ENCODE measurements at regions not wholly inside any gene's neighbourhood (a gene's known extent, or its start where the extent isn't known, plus 50 kb on each side); places are given as distances from the start of the nearest gene placed in this dataset.

- 75 to 80% methylated on average over 5 of the region's 5 CpGs for WGBS, 2 donors
- Histone ChIP-seq H3K4me1 (no peaks in the 10 kb centered on the region), H3K36me3 (no peaks in the 10 kb centered on the region), H3K9me3 (no peaks in the 10 kb centered on the region), H3K27me3 (no peaks in the 10 kb centered on the region), H3K27ac (no peak overlapping the region), H3K4me3 (no peak overlapping the region)
- DNase-seq (no peak), ATAC-seq (ENCODE audit: low FRiP score in 2 of 2) (no peak)
- TF ChIP-seq POLR2AphosphoS5 (IDR thresholded peaks at IDR 0.05) (no peak), POLR2A (IDR thresholded peaks at IDR 0.05) (no peak), EP300 (IDR thresholded peaks at IDR 0.05) (no peak), CTCF (IDR thresholded peaks at IDR 0.05) (no peak)
Observed at GRCh38 chr18:68033466-68033865, 516.9 kb upstream of the DSEL start.

- WGBS, 2 donors = 78 to 84% methylated on average over 4 of the region's 4 CpGs
- H3K27ac ChIP-seq = no peak overlapping the region
- ATAC-seq (ENCODE audit: low FRiP score in 2 of 2) = peak in 1 of 2 donors; percentile 44
- H3K9me3 ChIP-seq = no peaks in the 10 kb centered on the region
- no peaks in the 10 kb centered on the region for H3K4me1 ChIP-seq
- no peak for DNase-seq
- no peaks in the 10 kb centered on the region for H3K36me3 ChIP-seq
- TF ChIP-seq POLR2AphosphoS5 (IDR thresholded peaks at IDR 0.05) = no peak
- no peak for TF ChIP-seq POLR2A (IDR thresholded peaks at IDR 0.05)
- TF ChIP-seq EP300 (IDR thresholded peaks at IDR 0.05) = no peak
- no peak for TF ChIP-seq CTCF (IDR thresholded peaks at IDR 0.05)
- H3K4me3 ChIP-seq = no peak overlapping the region
- no peaks in the 10 kb centered on the region for H3K27me3 ChIP-seq
Observed at GRCh38 chr18:68024716-68025115, 508.2 kb upstream of the DSEL start.

- H3K4me3 ChIP-seq = no peak overlapping the region
- WGBS, 2 donors = 84 to 88% methylated on average over 8 of the region's 8 CpGs
- DNase-seq (no peak), ATAC-seq (ENCODE audit: low FRiP score in 2 of 2) (no peak)
- TF ChIP-seq POLR2A (IDR thresholded peaks at IDR 0.05) (no peak), EP300 (IDR thresholded peaks at IDR 0.05) (no peak), CTCF (IDR thresholded peaks at IDR 0.05) (no peak), POLR2AphosphoS5 (IDR thresholded peaks at IDR 0.05) (no peak)
- no peaks in the 10 kb centered on the region for H3K36me3 ChIP-seq
- H3K27me3 ChIP-seq = no peaks in the 10 kb centered on the region
- no peak overlapping the region for H3K27ac ChIP-seq
- H3K9me3 ChIP-seq = no peaks in the 10 kb centered on the region
- H3K4me1 ChIP-seq = no peaks in the 10 kb centered on the region
Observed at GRCh38 chr18:68017385-68017784, 500.9 kb upstream of the DSEL start.

- Histone ChIP-seq H3K27me3 (no peaks in the 10 kb centered on the region), H3K36me3 (no peaks in the 10 kb centered on the region), H3K9me3 (no peaks in the 10 kb centered on the region), H3K27ac (no peak overlapping the region), H3K4me1 (no peaks in the 10 kb centered on the region), H3K4me3 (no peak overlapping the region)
- ATAC-seq (ENCODE audit: low FRiP score in 2 of 2) (no peak), DNase-seq (no peak)
- WGBS, 2 donors = 78 to 83% methylated on average over 4 to 5 of the region's 5 CpGs
- TF ChIP-seq CTCF (IDR thresholded peaks at IDR 0.05) (no peak), POLR2AphosphoS5 (IDR thresholded peaks at IDR 0.05) (no peak), EP300 (IDR thresholded peaks at IDR 0.05) (no peak), POLR2A (IDR thresholded peaks at IDR 0.05) (no peak)
Observed at GRCh38 chr18:67997496-67997895, 481.0 kb upstream of the DSEL start.

- no peak overlapping the region for H3K27ac ChIP-seq
- TF ChIP-seq POLR2AphosphoS5 (IDR thresholded peaks at IDR 0.05) (no peak), POLR2A (IDR thresholded peaks at IDR 0.05) (no peak), EP300 (IDR thresholded peaks at IDR 0.05) (no peak), CTCF (IDR thresholded peaks at IDR 0.05) (no peak)
- WGBS, 2 donors = 70 to 71% methylated on average over 3 of the region's 3 CpGs
- H3K27me3 ChIP-seq = no peaks in the 10 kb centered on the region
- ATAC-seq (ENCODE audit: low FRiP score in 2 of 2) (no peak), DNase-seq (no peak)
- no peaks in the 10 kb centered on the region for H3K36me3 ChIP-seq
- no peaks in the 10 kb centered on the region for H3K4me1 ChIP-seq
- no peaks in the 10 kb centered on the region for H3K9me3 ChIP-seq
- no peak overlapping the region for H3K4me3 ChIP-seq
Observed at GRCh38 chr18:67995769-67996168, 479.2 kb upstream of the DSEL start.

Measured in upper lobe of left lung (tissue), 6 donors.